GM19395 (cell line): ENCODE measurements at regions not wholly inside any gene's neighbourhood (a gene's known extent, or its start where the extent isn't known, plus 50 kb on each side); places are given as distances from the start of the nearest gene placed in this dataset.
"Not testable (repeated sequence)": the region's sequence is repeated elsewhere in the genome, so short reads cannot be mapped to it uniquely, and the experiment has no call there.

ENCODE experiments used
- ATAC-seq: cut with Tn5 transposase; IDR thresholded peaks from one replicate; pipeline ENCODE4 v1.9.1; 2021; ENCODE audit warnings: mild to moderate bottlenecking, moderate library complexity; ENCODE audit not compliant: unreplicated experiment

DNA sequence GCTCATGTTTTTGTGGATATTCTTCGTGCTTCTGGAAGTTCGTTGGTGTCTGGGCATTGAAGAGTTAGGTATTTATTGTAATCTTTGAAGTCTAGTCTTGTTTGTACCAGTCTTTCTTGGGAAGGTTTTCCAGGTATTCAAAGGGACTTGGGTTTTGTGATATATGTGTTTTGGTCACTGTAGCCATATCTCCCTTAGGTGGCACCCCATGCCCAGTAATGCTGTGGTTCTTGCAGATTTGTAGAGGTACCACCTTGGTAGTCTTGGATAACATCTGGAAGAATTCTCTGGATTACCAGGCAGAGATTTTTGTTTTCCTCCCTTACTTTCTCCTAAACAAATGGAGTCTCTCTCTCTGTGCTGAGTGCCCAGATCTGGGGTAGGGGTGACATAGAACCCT lies 184.1 kb downstream of the TEX13C start:
- no peak for ATAC-seq

- no peak for ATAC-seq
These were observed 185.5 kb downstream of the TEX13C start for GRCh38 chrX:125505207-125505606.

DNA sequence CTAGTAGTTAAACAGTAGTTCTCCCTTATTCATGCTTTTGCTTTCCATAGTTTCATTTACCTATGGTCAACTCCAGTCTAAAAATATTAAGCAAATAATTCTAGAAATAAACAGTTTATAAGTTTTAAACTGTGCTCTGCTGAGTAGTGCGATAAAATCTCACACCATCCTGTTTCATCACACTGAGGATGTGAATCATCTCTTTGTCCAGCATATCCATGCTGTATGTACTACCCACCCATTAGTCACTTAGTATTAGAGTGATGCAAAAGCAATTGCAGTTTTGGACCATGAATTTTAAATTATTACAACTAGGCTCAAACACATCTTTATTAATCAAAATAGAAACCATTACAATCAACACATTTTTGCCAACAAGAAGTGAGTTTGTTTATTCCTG lies 187.4 kb downstream of the TEX13C start:
- no peak for ATAC-seq

- ATAC-seq = no peak
These were observed 200.4 kb downstream of the TEX13C start for GRCh38 chrX:125520029-125520428.

DNA sequence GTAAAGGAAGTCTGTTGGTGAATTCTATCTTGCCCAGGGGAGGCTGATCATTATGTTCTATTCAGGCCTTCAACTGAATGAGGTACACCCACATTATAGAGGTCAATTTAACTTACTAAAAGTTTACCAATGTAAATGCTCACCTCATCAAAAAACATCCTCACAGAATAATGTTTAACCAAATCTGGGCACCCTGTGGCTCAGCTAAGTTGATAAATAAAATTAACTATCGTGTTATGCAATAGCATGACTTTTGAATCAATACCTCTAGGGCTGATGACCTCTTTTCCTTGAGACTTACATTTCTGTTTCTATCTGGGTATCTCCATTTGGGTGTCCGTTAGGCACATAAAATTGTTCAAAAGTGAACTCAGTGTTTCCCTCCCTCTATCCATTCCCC lies 203.1 kb downstream of the TEX13C start:
- ATAC-seq = no peak

GRCh38 chrX:125532411-125533089 lies 212.9 kb downstream of the TEX13C start:
- no peak for ATAC-seq

DNA sequence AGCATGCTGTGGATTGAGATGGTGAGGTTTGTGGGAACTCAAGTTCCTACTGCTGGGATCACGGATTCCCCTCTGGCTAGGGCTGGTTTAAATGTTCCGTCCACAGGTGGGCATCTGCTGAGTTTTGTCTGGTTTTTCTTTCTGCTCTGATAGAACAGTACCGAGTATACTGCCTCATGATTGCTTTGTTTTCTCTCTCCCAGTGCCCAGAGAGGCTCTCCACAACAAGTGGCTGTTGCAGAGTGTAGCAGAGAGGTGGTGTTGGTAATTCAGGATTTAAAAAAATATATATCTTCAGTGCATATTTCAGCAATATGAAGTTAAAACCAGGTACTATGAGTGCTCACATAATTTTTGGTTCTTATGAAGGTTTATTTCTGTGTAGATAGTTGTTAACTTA lies 213.7 kb downstream of the TEX13C start:
- ATAC-seq = no peak

GRCh38 chrX:125544031-125544660 lies 224.5 kb downstream of the TEX13C start:
- ATAC-seq = no peak

DNA sequence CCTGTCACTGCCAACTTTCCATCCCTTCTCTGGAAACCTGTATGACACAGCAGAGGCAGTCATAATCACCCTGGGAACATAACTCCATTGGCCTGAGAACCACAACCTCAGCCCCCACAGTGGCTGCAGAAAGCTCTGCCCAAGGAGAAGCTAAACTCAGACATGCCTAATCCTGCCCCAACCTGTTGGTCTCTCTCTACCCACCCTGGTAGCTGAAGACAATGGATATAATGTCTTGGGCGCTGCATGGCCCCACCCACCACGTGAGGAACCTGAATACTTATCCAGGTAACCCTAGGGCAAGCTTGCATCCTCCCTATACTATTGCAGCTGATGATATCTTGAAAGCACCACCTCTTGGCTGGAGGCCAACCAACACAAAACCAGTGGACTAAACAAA lies 225.2 kb downstream of the TEX13C start:
- ATAC-seq = no peak

DNA sequence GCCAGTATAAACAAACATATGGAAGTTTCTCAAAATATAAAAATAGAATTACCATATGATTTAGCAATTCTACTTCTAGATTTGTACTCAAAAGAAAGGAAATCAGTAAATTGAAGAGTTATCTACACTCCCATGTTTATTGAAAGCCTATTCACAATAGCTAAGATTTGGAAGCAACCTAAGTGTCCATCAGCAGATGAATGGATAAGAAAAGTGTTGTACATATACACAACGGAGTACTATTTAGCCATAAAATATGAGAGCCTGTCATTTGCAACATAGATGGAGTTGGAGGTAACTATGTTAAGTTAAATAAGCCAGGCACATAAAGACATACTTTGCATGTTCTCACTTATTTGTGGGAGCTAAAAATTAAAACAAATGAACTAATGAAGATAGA lies 257.8 kb downstream of the TEX13C start:
- no peak for ATAC-seq

GRCh38 chrX:125604448-125604847 lies 284.8 kb downstream of the TEX13C start:
- no peak for ATAC-seq

- ATAC-seq = no peak
These were observed 285.5 kb downstream of the TEX13C start for GRCh38 chrX:125605145-125605544.

- ATAC-seq = not testable (repeated sequence)
These were observed 295.1 kb downstream of the TEX13C start for GRCh38 chrX:125614591-125615343.

DNA sequence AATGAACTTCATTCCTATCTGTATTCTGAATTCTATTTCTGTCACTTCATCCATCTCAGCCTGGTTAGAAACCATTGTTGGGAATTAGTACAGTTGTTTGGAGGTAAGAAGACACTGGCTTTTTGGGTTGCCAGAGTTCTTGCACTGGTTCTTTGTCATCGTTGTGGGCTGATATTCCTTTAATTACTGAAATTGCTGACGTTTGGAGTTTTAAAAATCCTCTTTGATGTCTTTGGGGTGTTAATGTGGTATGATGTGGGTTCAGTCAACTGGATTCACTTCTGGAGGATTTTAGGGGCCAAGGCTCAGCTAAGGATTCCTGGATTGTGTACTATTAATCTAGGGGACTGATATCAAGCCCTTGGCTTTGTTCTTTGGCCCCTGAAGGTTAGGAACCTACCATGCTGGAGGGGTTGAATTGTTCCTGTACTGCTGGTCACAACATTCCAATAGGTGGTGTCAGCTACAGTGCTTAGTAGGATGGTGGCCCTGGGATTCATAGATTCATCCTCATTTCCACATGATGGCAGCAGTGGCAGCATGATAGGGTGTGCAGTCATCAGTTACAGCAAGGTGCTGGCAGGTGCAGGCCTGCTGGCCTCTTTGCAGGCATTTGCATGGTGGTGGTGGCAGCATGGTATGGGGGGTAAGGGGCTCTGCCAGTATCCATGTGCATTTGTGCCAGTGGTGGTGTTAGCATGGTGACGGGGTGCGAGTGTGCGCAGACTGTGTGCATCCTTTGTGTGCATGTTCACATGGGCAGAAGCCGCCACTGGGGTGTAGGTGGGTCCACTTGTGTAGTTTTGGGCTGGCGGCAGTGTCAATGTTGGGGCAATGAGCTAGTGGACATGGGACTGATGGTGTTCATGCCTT lies 301.3 kb downstream of the TEX13C start:
- ATAC-seq = no peak

- ATAC-seq = no peak
These were observed 301.9 kb downstream of the TEX13C start for GRCh38 chrX:125621588-125621927.

DNA sequence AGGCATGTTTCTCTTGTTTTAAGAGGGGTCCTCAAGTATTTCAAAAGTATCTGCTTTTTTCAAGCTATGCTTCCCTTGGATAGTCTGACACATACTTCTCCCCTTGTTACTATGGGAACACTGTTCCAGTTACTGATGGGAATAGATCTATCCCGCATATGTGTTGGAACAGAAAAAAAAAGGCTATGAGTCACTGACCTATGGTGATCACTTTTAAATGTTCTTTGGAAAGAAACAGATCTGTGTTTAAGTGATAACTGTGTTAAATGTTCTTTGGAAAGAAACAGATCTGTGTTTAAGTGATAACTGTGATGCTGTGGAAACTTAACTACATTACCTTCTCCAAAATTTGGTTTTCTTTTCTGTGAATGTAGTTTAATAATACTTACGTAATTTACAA lies 303.2 kb downstream of the TEX13C start:
- ATAC-seq = no peak

GRCh38 chrX:125627676-125628075 lies 308.0 kb downstream of the TEX13C start:
- ATAC-seq = no peak

GRCh38 chrX:125628435-125628834 lies 308.8 kb downstream of the TEX13C start:
- no peak for ATAC-seq

GRCh38 chrX:125641405-125641804 lies 321.7 kb downstream of the TEX13C start:
- no peak for ATAC-seq

DNA sequence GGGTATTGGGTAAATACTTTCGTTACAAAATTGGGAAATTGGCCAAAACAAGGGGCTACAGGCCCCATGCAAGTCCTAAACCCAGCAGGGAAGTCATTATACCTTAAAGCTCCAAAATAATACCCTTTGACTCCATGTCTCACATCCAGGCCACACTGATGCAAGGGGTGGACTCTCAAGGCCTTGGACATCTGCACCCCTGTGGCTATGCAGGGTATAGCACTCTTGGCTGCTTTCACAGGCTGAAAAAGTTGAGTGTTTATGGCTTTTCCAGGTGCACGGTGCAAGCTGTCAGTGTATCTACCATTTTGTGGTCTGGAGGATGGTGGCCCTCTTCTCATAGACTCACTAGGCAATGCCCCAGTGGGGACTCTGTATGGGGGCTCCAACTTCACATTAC lies 326.5 kb downstream of the TEX13C start:
- ATAC-seq = peak; percentile 53

GRCh38 chrX:125651426-125651825 lies 331.8 kb downstream of the TEX13C start:
- ATAC-seq = no peak
